Kidney epithelial cell (primary cell): ENCODE measurements at regions not wholly inside any gene's neighbourhood (a gene's known extent, or its start where the extent isn't known, plus 50 kb on each side); places are given as distances from the start of the nearest gene placed in this dataset.

ENCODE experiments used
- DNase-seq: peaks from one replicate; pipeline ENCODE4 v3.0.0-alpha.2; 2010; ENCODE audit warnings: low read depth
- H3K27me3 ChIP-seq: 2 replicates; pipeline ENCODE4 v1.6.0; 2011; ENCODE audit warnings: low read length; ENCODE audit not compliant: control insufficient read depth, insufficient read depth
- H3K36me3 ChIP-seq: 2 replicates; pipeline ENCODE4 v1.5.1; 2011; ENCODE audit warnings: low read length; ENCODE audit not compliant: control insufficient read depth, insufficient read depth
- H3K4me3 ChIP-seq: 2 replicates; pipeline ENCODE4 v1.5.1; 2011; ENCODE audit warnings: low read depth, mild to moderate bottlenecking, control low read depth, low read length
- CTCF ChIP-seq: IDR thresholded peaks from 2 replicates; pipeline ENCODE4 v1.5.1; 2011; ENCODE audit warnings: mild to moderate bottlenecking, moderate library complexity, low read length, control low read depth, inconsistent platforms; ENCODE audit not compliant: insufficient read depth, poor library complexity, severe bottlenecking

DNA sequence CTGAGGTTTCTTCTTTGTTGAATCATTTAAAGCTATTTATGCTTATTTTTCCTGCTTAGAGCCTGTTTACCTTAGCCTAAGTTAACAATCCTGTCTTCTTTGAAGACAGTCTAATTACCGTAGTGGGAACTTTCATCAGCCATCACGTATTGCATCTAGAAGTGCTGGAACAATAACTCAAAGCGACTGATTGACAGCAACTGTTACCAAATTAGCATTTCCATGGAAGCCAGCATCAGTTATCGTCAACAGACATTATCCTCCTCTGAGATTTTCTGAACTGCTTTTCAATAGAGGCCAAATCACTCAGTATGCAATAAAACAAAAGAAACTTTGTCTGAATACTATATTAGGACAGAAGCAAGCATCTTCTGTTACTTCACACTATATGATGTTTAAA lies 433.3 kb upstream of the SLITRK1 start:
- TF ChIP-seq CTCF = no peak
- Histone ChIP-seq H3K4me3 (no peak overlapping the region), H3K36me3 (no peaks in the 10 kb centered on the region), H3K27me3 (no peaks in the 10 kb centered on the region)
- no peak for DNase-seq

GRCh38 chr13:84303035-84303434 lies 420.8 kb upstream of the SLITRK1 start:
- no peak for TF ChIP-seq CTCF
- Histone ChIP-seq H3K36me3 (no peaks in the 10 kb centered on the region), H3K4me3 (no peak overlapping the region), H3K27me3 (no peaks in the 10 kb centered on the region)
- DNase-seq = no peak

DNA sequence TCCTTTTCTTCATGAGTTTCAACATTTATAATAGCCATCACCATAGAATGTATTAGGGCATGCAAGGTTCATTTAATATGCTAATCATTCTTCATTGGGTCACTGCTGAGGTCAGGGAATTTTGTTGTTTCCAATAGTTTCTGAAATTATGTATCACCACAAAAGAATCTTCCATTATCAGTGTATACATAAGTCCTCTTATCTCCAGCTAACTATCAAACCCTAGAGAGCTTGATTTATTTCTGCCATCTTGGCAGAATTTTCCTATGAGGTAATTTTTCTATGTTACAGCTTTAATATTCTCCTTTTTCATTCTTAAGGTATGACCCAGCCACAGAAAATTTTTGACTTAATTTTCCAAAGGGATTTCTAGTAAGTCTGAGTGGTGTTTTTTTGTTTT lies 415.0 kb upstream of the SLITRK1 start:
- DNase-seq = no peak
- no peaks in the 10 kb centered on the region for H3K27me3 ChIP-seq
- no peaks in the 10 kb centered on the region for H3K36me3 ChIP-seq
- no peak overlapping the region for H3K4me3 ChIP-seq
- no peak for TF ChIP-seq CTCF

GRCh38 chr13:84296401-84296800 lies 414.1 kb upstream of the SLITRK1 start:
- Histone ChIP-seq H3K4me3 (no peak overlapping the region), H3K36me3 (no peaks in the 10 kb centered on the region), H3K27me3 (no peaks in the 10 kb centered on the region)
- no peak for TF ChIP-seq CTCF
- DNase-seq = no peak

DNA sequence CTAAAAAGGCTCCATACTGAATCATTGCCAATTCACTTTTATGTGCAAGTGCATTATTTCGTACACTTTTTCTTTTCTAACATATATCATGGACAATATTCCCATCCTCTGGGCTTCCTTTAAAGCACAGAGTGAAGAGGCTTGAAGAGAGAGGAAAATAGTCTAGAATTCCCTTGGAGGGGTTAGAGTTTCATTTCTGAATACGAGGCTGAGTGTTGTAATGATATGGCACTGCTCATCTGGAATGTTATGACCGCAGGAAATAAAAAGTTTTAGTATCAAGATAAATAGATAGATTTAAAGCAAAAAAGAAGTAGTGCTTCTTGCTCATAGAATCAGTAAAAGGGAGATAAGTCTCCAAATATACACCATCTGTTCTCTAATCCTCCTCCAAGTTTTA lies 412.3 kb upstream of the SLITRK1 start:
- no peak overlapping the region for H3K4me3 ChIP-seq
- no peaks in the 10 kb centered on the region for H3K27me3 ChIP-seq
- H3K36me3 ChIP-seq = no peaks in the 10 kb centered on the region
- TF ChIP-seq CTCF = no peak
- no peak for DNase-seq

DNA sequence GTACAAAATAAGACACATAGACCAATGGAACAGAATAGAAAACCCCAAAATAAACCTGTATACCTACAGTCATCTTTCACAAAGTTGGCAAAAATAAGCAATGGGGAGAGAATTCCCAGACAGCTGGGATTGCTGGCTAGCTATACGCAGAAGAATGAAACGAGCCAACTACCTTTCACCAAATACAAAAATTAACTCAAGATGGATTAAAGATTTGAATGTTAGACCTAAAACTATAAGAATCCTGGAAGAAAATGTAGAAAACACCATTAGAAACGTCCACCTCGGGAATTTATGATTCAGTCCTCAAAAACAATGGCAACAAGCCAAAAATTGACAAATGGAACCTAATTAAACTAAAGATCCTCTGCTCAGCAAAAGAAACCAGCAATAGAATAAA lies 408.1 kb upstream of the SLITRK1 start:
- no peak for TF ChIP-seq CTCF
- DNase-seq = no peak
- Histone ChIP-seq H3K4me3 (no peak overlapping the region), H3K36me3 (no peaks in the 10 kb centered on the region), H3K27me3 (no peaks in the 10 kb centered on the region)
